WTC11 (cell line): ENCODE measurements at regions not wholly inside any gene's neighbourhood (a gene's known extent, or its start where the extent isn't known, plus 50 kb on each side); places are given as distances from the start of the nearest gene placed in this dataset.

Source experiments
- ATAC-seq: fragments of 200-7000 bp; cut with Tn5 transposase; 2 replicates; pipeline ENCODE4 v1.10.0; 2021; ENCODE audit warnings: mild to moderate bottlenecking, moderate library complexity
- CTCF ChIA-PET: fragments of 300-600 bp; sonication (Branson Sonifier 250); formaldehyde crosslinking; loops from one replicate; lab custom pipeline; 2021; ENCODE audit warnings: antibody characterized with exemption; lab: Charles Lee
- POLR2A ChIA-PET: fragments of 350-600 bp; sonication (Branson Sonifier 250); formaldehyde crosslinking; loops from one replicate; lab custom pipeline; 2021; ENCODE audit warnings: antibody characterized with exemption; lab: Charles Lee
- DNase-seq: peaks from one replicate; pipeline ENCODE4 v3.0.0; 2021; ENCODE audit warnings: low spot score
- H3K27ac Mint-ChIP-seq: 2 replicates; pipeline ENCODE4 v1.8.0; 2021; ENCODE audit warnings: mixed read lengths
- H3K27me3 Mint-ChIP-seq: 2 replicates; pipeline ENCODE4 v1.8.0; 2021; ENCODE audit warnings: low read depth, mild to moderate bottlenecking, moderate library complexity, mixed read lengths
- H3K36me3 Mint-ChIP-seq: 2 replicates; pipeline ENCODE4 v1.8.0; 2021; ENCODE audit warnings: mixed read lengths
- H3K4me1 Mint-ChIP-seq: 2 replicates; pipeline ENCODE4 v1.8.0; 2022; ENCODE audit warnings: mixed read lengths
- H3K4me3 Mint-ChIP-seq: 2 replicates; pipeline ENCODE4 v1.8.0; 2021; ENCODE audit warnings: mild to moderate bottlenecking, moderate library complexity, mixed read lengths
- H3K9me3 Mint-ChIP-seq: 2 replicates; pipeline ENCODE4 v1.8.0; 2021; ENCODE audit warnings: mixed read lengths
- FOXK1 ChIP-seq: sonication (generic); formaldehyde crosslinking; IDR thresholded peaks from 2 replicates; pipeline ENCODE4 v1.8.0; 2022; ENCODE audit warnings: mild to moderate bottlenecking, moderate library complexity, missing genetic modification reagents
- FOXP1 ChIP-seq: sonication (generic); formaldehyde crosslinking; IDR thresholded peaks from 2 replicates; pipeline ENCODE4 v1.8.0; 2022; ENCODE audit warnings: missing genetic modification reagents, mild to moderate bottlenecking, moderate library complexity, borderline replicate concordance
- HMGA2 ChIP-seq: fragments of 250-450 bp; sonication (Bioruptor Pico); IDR thresholded peaks from 2 replicates; pipeline ENCODE4 v1.4.0; 2021; ENCODE audit warnings: mild to moderate bottlenecking, moderate library complexity
- HMGXB4 ChIP-seq: sonication (generic); formaldehyde crosslinking; IDR thresholded peaks from 2 replicates; pipeline ENCODE4 v1.8.1; 2023; ENCODE audit warnings: mild to moderate bottlenecking, moderate library complexity, missing genetic modification reagents
- IRF1 ChIP-seq: sonication (generic); formaldehyde crosslinking; IDR thresholded peaks from 2 replicates; pipeline ENCODE4 v1.8.0; 2023; ENCODE audit warnings: missing genetic modification reagents
- JAZF1 ChIP-seq: fragments of 250-450 bp; sonication (Bioruptor Pico); IDR thresholded peaks from 2 replicates; pipeline ENCODE4 v1.9.0; 2021; ENCODE audit warnings: moderate library complexity, mild to moderate bottlenecking, inconsistent platforms
- MXD4 ChIP-seq: fragments of 250-450 bp; sonication (Bioruptor Pico); IDR thresholded peaks from 2 replicates; pipeline ENCODE4 v1.8.0; 2021; ENCODE audit warnings: mild to moderate bottlenecking, moderate library complexity, borderline replicate concordance
- MYBL2 ChIP-seq: sonication (generic); formaldehyde crosslinking; IDR thresholded peaks from 2 replicates; pipeline ENCODE4 v1.8.1; 2023; ENCODE audit warnings: mild to moderate bottlenecking, moderate library complexity, missing genetic modification reagents
- NFE2L1 ChIP-seq: sonication (generic); formaldehyde crosslinking; IDR thresholded peaks from 2 replicates; pipeline ENCODE4 v1.8.1; 2023; ENCODE audit warnings: missing genetic modification reagents
- NFYB ChIP-seq: sonication (generic); formaldehyde crosslinking; conservative IDR thresholded peaks from 2 replicates; pipeline ENCODE4 v1.8.0; 2022; ENCODE audit warnings: low read depth, missing genetic modification reagents
- PRRX2 ChIP-seq: fragments of 250-450 bp; sonication (Bioruptor Pico); IDR thresholded peaks from 2 replicates; pipeline ENCODE4 v1.8.0; 2021; ENCODE audit warnings: mild to moderate bottlenecking
- RELA ChIP-seq: sonication (generic); formaldehyde crosslinking; IDR thresholded peaks from 2 replicates; pipeline ENCODE4 v1.8.1; 2022; ENCODE audit warnings: missing genetic modification reagents, mild to moderate bottlenecking, borderline replicate concordance
- TCF7 ChIP-seq: sonication (generic); formaldehyde crosslinking; IDR thresholded peaks from 2 replicates; pipeline ENCODE4 v1.8.0; 2022; ENCODE audit warnings: mild to moderate bottlenecking, low read depth, missing genetic modification reagents, moderate library complexity
- ZMAT4 ChIP-seq: fragments of 250-450 bp; sonication (Bioruptor Pico); IDR thresholded peaks from 2 replicates; pipeline ENCODE4 v1.9.0; 2021; ENCODE audit warnings: mild to moderate bottlenecking
- ZNF138 ChIP-seq: sonication (generic); formaldehyde crosslinking; conservative IDR thresholded peaks from 2 replicates; pipeline ENCODE4 v1.8.1; 2022; ENCODE audit warnings: mild to moderate bottlenecking, moderate library complexity, missing genetic modification reagents
- ZNF232 ChIP-seq: sonication (generic); formaldehyde crosslinking; IDR thresholded peaks from 2 replicates; pipeline ENCODE4 v1.8.0; 2022; ENCODE audit warnings: mild to moderate bottlenecking, missing genetic modification reagents
- ZNF317 ChIP-seq: sonication (generic); formaldehyde crosslinking; IDR thresholded peaks from 2 replicates; pipeline ENCODE4 v1.8.1; 2023; ENCODE audit warnings: low read depth, mild to moderate bottlenecking, moderate library complexity, missing genetic modification reagents, borderline replicate concordance
- ZNF423 ChIP-seq: fragments of 250-450 bp; sonication (Bioruptor Pico); IDR thresholded peaks from 2 replicates; pipeline ENCODE4 v2.1.2; 2022; ENCODE audit warnings: mild to moderate bottlenecking, moderate library complexity
- TF ChIP-seq, protein P1 (sequence below): sonication (generic); formaldehyde crosslinking; IDR thresholded peaks from 2 replicates; pipeline ENCODE4 v1.8.1; 2022; ENCODE audit warnings: low read depth, missing genetic modification reagents, borderline replicate concordance
- TF ChIP-seq, protein P2 (sequence below): sonication (generic); formaldehyde crosslinking; IDR thresholded peaks from 2 replicates; pipeline ENCODE4 v1.8.1; 2022; ENCODE audit warnings: missing genetic modification reagents, borderline replicate concordance
- TF ChIP-seq, protein P3 (sequence below): sonication (generic); formaldehyde crosslinking; conservative IDR thresholded peaks from 2 replicates; pipeline ENCODE4 v1.8.1; 2023; ENCODE audit warnings: mild to moderate bottlenecking, low read depth, missing genetic modification reagents, moderate library complexity

GRCh38 chr6:43987838-43988439 is 139.3 kb downstream of the MRPL14 start:
- ChIA-PET CTCF (no interaction called here), POLR2A (no interaction called here)
- no peaks in the 10 kb centered on the region for H3K9me3 Mint-ChIP-seq
- no peak overlapping the region for H3K4me3 Mint-ChIP-seq
- DNase-seq (no peak), ATAC-seq (no peak)
- H3K27me3 Mint-ChIP-seq = no peaks in the 10 kb centered on the region
- peaks cover 29% of the 10 kb centered on the region for H3K4me1 Mint-ChIP-seq
- no peak for TF ChIP-seq IRF1 (CRISPR knock-in tag)
- TF ChIP-seq HMGXB4 (CRISPR knock-in tag) = no peak
- TF ChIP-seq HMGA2 (CRISPR knock-in tag) = no peak
- TF ChIP-seq ZNF232 (CRISPR knock-in tag) = no peak
- TF ChIP-seq ZNF138 = no peak
- no peak for TF ChIP-seq ZNF317
- no peak for TF ChIP-seq FOXP1 (CRISPR knock-in tag)
- TF ChIP-seq FOXK1 (CRISPR knock-in tag) = no peak
- no peak for TF ChIP-seq TCF7
- no peak for TF ChIP-seq RELA (CRISPR knock-in tag)
- TF ChIP-seq NFE2L1 = no peak
- TF ChIP-seq NFYB = no peak
- no peak for TF ChIP-seq PRRX2 (CRISPR knock-in tag)
- H3K36me3 Mint-ChIP-seq = no peaks in the 10 kb centered on the region
- H3K27ac Mint-ChIP-seq = no peak overlapping the region

- Mint-ChIP-seq H3K27ac (no peak overlapping the region), H3K36me3 (no peaks in the 10 kb centered on the region), H3K9me3 (no peaks in the 10 kb centered on the region), H3K4me1 (peaks cover 29% of the 10 kb centered on the region), H3K4me3 (no peak overlapping the region), H3K27me3 (no peaks in the 10 kb centered on the region)
- ATAC-seq = no peak
- DNase-seq = no peak
- CTCF ChIA-PET = interaction anchor here (0.8 to 2.5 kb wide), 4 partner anchors 8 to 93 kb away, joined by 3 to 5 read pairs (median 3); no protein-coding TSS in a partner anchor
- TF ChIP-seq, protein P1, sequence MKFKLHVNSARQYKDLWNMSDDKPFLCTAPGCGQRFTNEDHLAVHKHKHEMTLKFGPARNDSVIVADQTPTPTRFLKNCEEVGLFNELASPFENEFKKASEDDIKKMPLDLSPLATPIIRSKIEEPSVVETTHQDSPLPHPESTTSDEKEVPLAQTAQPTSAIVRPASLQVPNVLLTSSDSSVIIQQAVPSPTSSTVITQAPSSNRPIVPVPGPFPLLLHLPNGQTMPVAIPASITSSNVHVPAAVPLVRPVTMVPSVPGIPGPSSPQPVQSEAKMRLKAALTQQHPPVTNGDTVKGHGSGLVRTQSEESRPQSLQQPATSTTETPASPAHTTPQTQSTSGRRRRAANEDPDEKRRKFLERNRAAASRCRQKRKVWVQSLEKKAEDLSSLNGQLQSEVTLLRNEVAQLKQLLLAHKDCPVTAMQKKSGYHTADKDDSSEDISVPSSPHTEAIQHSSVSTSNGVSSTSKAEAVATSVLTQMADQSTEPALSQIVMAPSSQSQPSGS (CRISPR knock-in tag) = no peak
- TF ChIP-seq HMGA2 (CRISPR knock-in tag) = no peak
- POLR2A ChIA-PET = no interaction called here
Measured at GRCh38 chr6:43986177-43986825, 141.0 kb downstream of the MRPL14 start.

DNA sequence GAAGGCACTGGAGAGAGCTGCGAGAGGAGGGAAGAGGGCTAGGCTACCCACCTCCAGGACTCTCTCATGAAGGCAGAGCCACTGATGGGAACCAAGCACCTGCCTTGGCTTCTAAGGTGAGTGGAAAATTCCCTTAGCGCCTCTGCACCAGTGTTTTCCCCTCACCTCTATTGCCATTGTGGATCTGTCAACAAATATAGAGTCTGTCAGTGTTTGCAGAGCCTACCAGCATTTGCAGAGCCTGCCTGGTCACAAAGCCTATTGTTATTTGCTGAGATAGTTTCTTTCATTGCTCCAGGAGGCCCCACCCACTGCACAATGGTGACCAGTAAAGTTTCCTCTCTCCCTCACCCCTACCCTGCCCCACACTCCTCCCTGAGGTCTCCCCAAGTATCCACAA is 141.9 kb downstream of the MRPL14 start:
- CTCF ChIA-PET = interaction anchor here (1.2 to 2.5 kb wide), 2 partner anchors 9 to 77 kb away, joined by 3 to 5 read pairs; no protein-coding TSS in a partner anchor
- Mint-ChIP-seq H3K9me3 (no peaks in the 10 kb centered on the region), H3K4me1 (peaks cover 23% of the 10 kb centered on the region), H3K4me3 (no peak overlapping the region), H3K27ac (no peak overlapping the region), H3K27me3 (no peaks in the 10 kb centered on the region), H3K36me3 (no peaks in the 10 kb centered on the region)
- ATAC-seq = no peak
- no peak for DNase-seq
- POLR2A ChIA-PET = no interaction called here
- TF ChIP-seq, protein P2, sequence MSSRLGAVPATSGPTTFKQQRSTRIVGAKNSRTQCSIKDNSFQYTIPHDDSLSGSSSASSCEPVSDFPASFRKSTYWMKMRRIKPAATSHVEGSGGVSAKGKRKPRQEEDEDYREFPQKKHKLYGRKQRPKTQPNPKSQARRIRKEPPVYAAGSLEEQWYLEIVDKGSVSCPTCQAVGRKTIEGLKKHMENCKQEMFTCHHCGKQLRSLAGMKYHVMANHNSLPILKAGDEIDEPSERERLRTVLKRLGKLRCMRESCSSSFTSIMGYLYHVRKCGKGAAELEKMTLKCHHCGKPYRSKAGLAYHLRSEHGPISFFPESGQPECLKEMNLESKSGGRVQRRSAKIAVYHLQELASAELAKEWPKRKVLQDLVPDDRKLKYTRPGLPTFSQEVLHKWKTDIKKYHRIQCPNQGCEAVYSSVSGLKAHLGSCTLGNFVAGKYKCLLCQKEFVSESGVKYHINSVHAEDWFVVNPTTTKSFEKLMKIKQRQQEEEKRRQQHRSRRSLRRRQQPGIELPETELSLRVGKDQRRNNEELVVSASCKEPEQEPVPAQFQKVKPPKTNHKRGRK (CRISPR knock-in tag) = no peak
- TF ChIP-seq, protein P3, sequence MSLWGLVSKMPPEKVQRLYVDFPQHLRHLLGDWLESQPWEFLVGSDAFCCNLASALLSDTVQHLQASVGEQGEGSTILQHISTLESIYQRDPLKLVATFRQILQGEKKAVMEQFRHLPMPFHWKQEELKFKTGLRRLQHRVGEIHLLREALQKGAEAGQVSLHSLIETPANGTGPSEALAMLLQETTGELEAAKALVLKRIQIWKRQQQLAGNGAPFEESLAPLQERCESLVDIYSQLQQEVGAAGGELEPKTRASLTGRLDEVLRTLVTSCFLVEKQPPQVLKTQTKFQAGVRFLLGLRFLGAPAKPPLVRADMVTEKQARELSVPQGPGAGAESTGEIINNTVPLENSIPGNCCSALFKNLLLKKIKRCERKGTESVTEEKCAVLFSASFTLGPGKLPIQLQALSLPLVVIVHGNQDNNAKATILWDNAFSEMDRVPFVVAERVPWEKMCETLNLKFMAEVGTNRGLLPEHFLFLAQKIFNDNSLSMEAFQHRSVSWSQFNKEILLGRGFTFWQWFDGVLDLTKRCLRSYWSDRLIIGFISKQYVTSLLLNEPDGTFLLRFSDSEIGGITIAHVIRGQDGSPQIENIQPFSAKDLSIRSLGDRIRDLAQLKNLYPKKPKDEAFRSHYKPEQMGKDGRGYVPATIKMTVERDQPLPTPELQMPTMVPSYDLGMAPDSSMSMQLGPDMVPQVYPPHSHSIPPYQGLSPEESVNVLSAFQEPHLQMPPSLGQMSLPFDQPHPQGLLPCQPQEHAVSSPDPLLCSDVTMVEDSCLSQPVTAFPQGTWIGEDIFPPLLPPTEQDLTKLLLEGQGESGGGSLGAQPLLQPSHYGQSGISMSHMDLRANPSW (CRISPR knock-in tag) = no peak
- TF ChIP-seq MXD4 (no peak), ZNF423 (no peak), MYBL2 (CRISPR knock-in tag) (no peak), ZMAT4 (no peak), JAZF1 (no peak)
